Subcutaneous abdominal adipose tissue (tissue), 5 donors: ENCODE measurements at regions not wholly inside any gene's neighbourhood (a gene's known extent, or its start where the extent isn't known, plus 50 kb on each side); places are given as distances from the start of the nearest gene placed in this dataset.

Source experiments
- H3K27ac ChIP-seq: one replicate; pipeline ENCODE4 v1.7.0; 2013; ENCODE audit warnings: low read depth, mild to moderate bottlenecking, inconsistent platforms, low read length, moderate library complexity
- H3K27me3 ChIP-seq, 5 donors: one replicate each; pipeline ENCODE4 v1.7.0; 2013; ENCODE audit warnings: low read length in 5 of 5, inconsistent platforms in 1 of 5; ENCODE audit not compliant: control insufficient read depth in 5 of 5, insufficient read depth in 4 of 5
- H3K36me3 ChIP-seq, 5 donors: one replicate each; pipeline ENCODE4 v1.7.0; 2013; ENCODE audit warnings: low read length in 5 of 5; ENCODE audit not compliant: control insufficient read depth in 5 of 5, insufficient read depth in 5 of 5
- H3K4me1 ChIP-seq, 5 donors: one replicate each; pipeline ENCODE4 v1.7.0; 2013; ENCODE audit warnings: low read length in 5 of 5, mild to moderate bottlenecking in 3 of 5, moderate library complexity in 1 of 5; ENCODE audit not compliant: control insufficient read depth in 5 of 5, insufficient read depth in 5 of 5
- H3K4me3 ChIP-seq, 5 donors: one replicate each; pipeline ENCODE4 v1.7.0; 2013; ENCODE audit warnings: low read length in 5 of 5, low read depth in 1 of 5
- H3K9ac ChIP-seq, 5 donors: one replicate each; pipeline ENCODE4 v1.7.0; 2013; ENCODE audit warnings: low read length in 5 of 5, mild to moderate bottlenecking in 4 of 5, moderate library complexity in 3 of 5
- H3K9me3 ChIP-seq, 5 donors: one replicate each; pipeline ENCODE4 v1.7.0; 2013; ENCODE audit warnings: low read length in 5 of 5; ENCODE audit not compliant: control insufficient read depth in 5 of 5
- donor health status: healthy.
- donor health status: healthy.
- donor health status: healthy.
- donor health status: healthy.
- donor health status: healthy.

- H3K36me3 ChIP-seq: no peaks in the 10 kb centered on the region
- H3K27me3 ChIP-seq: no peaks in the 10 kb centered on the region
- peaks cover 0 to 6% (median 0%) of the 10 kb centered on the region in 5 donors for H3K9me3 ChIP-seq
- H3K9ac ChIP-seq: no peak overlapping the region
- H3K27ac ChIP-seq: no peak overlapping the region
- no peaks in the 10 kb centered on the region for H3K4me1 ChIP-seq
- H3K4me3 ChIP-seq: no peak overlapping the region
These were observed 59.9 kb downstream of the GPR65 start for GRCh38 chr14:88064841-88065240.

- no peaks in the 10 kb centered on the region for H3K36me3 ChIP-seq
- no peak overlapping the region for H3K4me3 ChIP-seq
- H3K9me3 ChIP-seq: peaks cover 0 to 6% (median 0%) of the 10 kb centered on the region in 5 donors
- H3K27me3 ChIP-seq: no peaks in the 10 kb centered on the region
- H3K4me1 ChIP-seq: no peaks in the 10 kb centered on the region
- H3K9ac ChIP-seq: no peak overlapping the region
- no peak overlapping the region for H3K27ac ChIP-seq
These were observed 64.7 kb downstream of the GPR65 start for GRCh38 chr14:88069677-88070076.

- Histone ChIP-seq H3K27me3 (no peaks in the 10 kb centered on the region), H3K4me3 (no peak overlapping the region), H3K36me3 (no peaks in the 10 kb centered on the region), H3K9me3 (no peaks in the 10 kb centered on the region), H3K4me1 (no peaks in the 10 kb centered on the region), H3K27ac (no peak overlapping the region), H3K9ac (no peak overlapping the region)
These were observed 70.5 kb downstream of the GPR65 start for GRCh38 chr14:88075269-88075981.

DNA sequence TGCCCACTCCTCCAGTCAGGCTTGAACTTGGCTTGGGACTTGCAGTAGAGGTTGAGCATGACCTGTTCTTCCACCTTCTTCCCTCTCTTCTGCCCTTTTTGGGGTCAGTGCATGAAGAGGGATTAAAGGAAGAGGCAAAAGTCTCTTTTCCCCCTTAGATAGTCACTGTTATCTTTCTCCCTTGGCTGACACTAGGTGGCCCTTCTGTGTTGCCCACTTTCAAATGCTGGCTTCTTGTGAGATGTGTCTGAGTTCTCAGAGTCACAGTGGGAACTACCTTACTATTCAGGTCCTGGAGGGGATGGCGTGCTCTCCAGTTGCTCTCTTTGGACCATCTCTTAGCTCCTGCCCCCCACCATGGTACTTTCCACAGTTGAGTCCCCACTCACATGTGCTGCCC lies 73.6 kb downstream of the GPR65 start:
- no peak overlapping the region for H3K4me3 ChIP-seq
- H3K9ac ChIP-seq: no peak overlapping the region
- H3K27ac ChIP-seq: no peak overlapping the region
- H3K4me1 ChIP-seq: no peaks in the 10 kb centered on the region
- no peaks in the 10 kb centered on the region for H3K9me3 ChIP-seq
- no peaks in the 10 kb centered on the region for H3K36me3 ChIP-seq
- H3K27me3 ChIP-seq: no peaks in the 10 kb centered on the region

DNA sequence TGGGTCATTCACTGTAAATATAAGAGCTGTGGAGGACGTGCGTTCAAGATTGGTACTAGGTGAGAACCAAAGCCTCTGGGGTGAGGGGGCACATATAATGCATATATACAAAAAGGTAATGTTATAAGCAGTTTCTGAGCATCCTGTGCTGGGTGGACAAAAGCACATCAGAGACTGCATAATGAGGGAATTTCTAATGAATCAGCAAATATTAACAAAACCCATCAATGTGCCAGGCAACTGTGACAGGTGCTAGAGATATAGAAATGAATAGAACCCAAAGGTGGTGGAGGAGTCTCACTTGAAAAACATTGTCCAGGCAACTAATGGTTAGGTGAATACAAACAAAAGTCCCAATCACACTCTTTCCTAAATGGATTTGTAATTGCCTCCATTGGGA lies 74.7 kb downstream of the GPR65 start:
- Histone ChIP-seq H3K4me1 (no peaks in the 10 kb centered on the region), H3K36me3 (no peaks in the 10 kb centered on the region), H3K9me3 (no peaks in the 10 kb centered on the region), H3K27me3 (no peaks in the 10 kb centered on the region), H3K9ac (no peak overlapping the region), H3K4me3 (no peak overlapping the region), H3K27ac (no peak overlapping the region)

GRCh38 chr14:88085736-88086135 lies 80.8 kb downstream of the GPR65 start:
- Histone ChIP-seq H3K4me3 (no peak overlapping the region), H3K9me3 (no peaks in the 10 kb centered on the region), H3K9ac (no peak overlapping the region), H3K27ac (no peak overlapping the region), H3K27me3 (no peaks in the 10 kb centered on the region), H3K4me1 (no peaks in the 10 kb centered on the region), H3K36me3 (no peaks in the 10 kb centered on the region)

- Histone ChIP-seq H3K9ac (no peak overlapping the region), H3K27me3 (no peaks in the 10 kb centered on the region), H3K9me3 (no peaks in the 10 kb centered on the region), H3K4me3 (no peak overlapping the region), H3K4me1 (no peaks in the 10 kb centered on the region), H3K36me3 (no peaks in the 10 kb centered on the region), H3K27ac (no peak overlapping the region)
These were observed 84.5 kb downstream of the GPR65 start for GRCh38 chr14:88089445-88089844.

DNA sequence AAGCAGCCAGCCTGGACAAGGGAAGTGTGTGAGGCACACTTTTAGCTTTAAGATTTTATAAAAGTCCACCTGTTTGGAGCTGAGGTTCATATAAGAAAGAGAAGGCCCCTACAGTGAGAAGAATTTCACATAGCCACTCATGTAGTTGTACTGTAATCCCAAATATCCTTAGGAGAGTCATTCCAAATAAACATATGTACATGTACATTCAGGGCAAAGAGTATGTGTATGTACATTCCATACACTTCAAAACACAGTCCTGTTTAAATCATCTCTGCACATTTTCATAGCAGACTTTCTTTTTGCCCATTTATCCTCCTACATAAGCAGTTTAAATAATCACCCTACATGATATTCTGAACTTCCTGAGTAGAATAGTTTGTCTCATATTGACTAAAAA lies 87.6 kb downstream of the GPR65 start:
- Histone ChIP-seq H3K27ac (no peak overlapping the region), H3K4me3 (no peak overlapping the region), H3K9ac (no peak overlapping the region), H3K36me3 (no peaks in the 10 kb centered on the region), H3K27me3 (no peaks in the 10 kb centered on the region), H3K9me3 (no peaks in the 10 kb centered on the region), H3K4me1 (no peaks in the 10 kb centered on the region)

DNA sequence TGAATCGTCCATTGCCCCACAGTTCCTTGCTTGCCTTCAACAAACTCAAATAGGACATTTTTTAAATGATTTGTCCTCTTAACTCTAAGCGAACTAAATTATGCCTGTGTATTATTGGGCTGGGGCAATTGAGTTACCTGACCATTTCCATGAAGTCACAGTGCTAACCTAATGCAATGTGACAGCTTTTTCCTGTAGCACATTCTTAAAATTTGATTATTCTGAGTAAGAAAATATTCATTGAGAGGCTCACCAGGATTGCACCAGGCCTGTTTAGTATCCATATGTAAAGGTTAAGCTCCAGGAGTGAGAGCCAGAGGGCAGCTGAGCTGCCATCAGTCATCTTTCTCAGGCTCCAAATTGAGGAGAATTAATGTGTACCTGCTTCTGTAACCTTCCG lies 90.9 kb downstream of the GPR65 start:
- Histone ChIP-seq H3K27ac (no peak overlapping the region), H3K4me3 (no peak overlapping the region), H3K36me3 (no peaks in the 10 kb centered on the region)

GRCh38 chr14:88098163-88098562 lies 93.2 kb downstream of the GPR65 start:
- Histone ChIP-seq H3K4me1 (no peaks in the 10 kb centered on the region), H3K4me3 (no peak overlapping the region), H3K27ac (no peak overlapping the region), H3K9ac (no peak overlapping the region), H3K27me3 (no peaks in the 10 kb centered on the region), H3K36me3 (no peaks in the 10 kb centered on the region), H3K9me3 (peaks cover 0 to 2% (median 0%) of the 10 kb centered on the region in 5 donors)

More for the DNA sequence above, 90.9 kb downstream of the GPR65 start:
- H3K9me3 ChIP-seq: peaks cover 0 to 2% (median 0%) of the 10 kb centered on the region in 5 donors
- no peak overlapping the region for H3K9ac ChIP-seq
- no peaks in the 10 kb centered on the region for H3K27me3 ChIP-seq
- H3K4me1 ChIP-seq: no peaks in the 10 kb centered on the region
